ENCODE measurements at regions not wholly inside any gene's neighbourhood (a gene's known extent, or its start where the extent isn't known, plus 50 kb on each side); places are given as distances from the start of the nearest gene placed in this dataset.

GRCh38 chr2:18684206-18685038, 95.1 kb upstream of the NT5C1B start:
- DNase-seq, result no peak

GRCh38 chr2:18682681-18683080, 93.3 kb upstream of the NT5C1B start:
- DNase-seq, result no peak

GRCh38 chr2:18677280-18677679, 87.9 kb upstream of the NT5C1B start:
- no peak for DNase-seq

GRCh38 chr2:18674309-18674708, 84.9 kb upstream of the NT5C1B start:
- no peak for DNase-seq

GRCh38 chr2:18671363-18671762, 82.0 kb upstream of the NT5C1B start:
- DNase-seq, result no peak

GRCh38 chr2:18668221-18668620, 78.9 kb upstream of the NT5C1B start:
- DNase-seq, result no peak

GRCh38 chr2:18664421-18664820, 75.1 kb upstream of the NT5C1B start:
- no peak for DNase-seq

GRCh38 chr2:18663861-18664260, 74.5 kb upstream of the NT5C1B start:
- no peak for DNase-seq

- DNase-seq, result no peak
Observed at GRCh38 chr2:18662689-18663088, 73.3 kb upstream of the NT5C1B start.

- DNase-seq, result no peak
Observed at GRCh38 chr2:18659915-18660314, 70.5 kb upstream of the NT5C1B start.

- no peak for DNase-seq
Observed at GRCh38 chr2:18656048-18656447, 66.7 kb upstream of the NT5C1B start.

- no peak for DNase-seq
Observed at GRCh38 chr2:18651842-18652774, 62.7 kb upstream of the NT5C1B start.

GRCh38 chr2:18650221-18650620, 60.9 kb upstream of the NT5C1B start:
- no peak for DNase-seq

GRCh38 chr2:18649502-18650135, 60.2 kb upstream of the NT5C1B start:
- DNase-seq, result no peak

- DNase-seq, result no peak
Observed at GRCh38 chr2:18648161-18648560, 58.8 kb upstream of the NT5C1B start.

GRCh38 chr2:18647731-18648130, 58.4 kb upstream of the NT5C1B start:
- DNase-seq, result no peak

- DNase-seq, result no peak
Observed at GRCh38 chr2:18645315-18645714, 55.9 kb upstream of the NT5C1B start.

- no peak for DNase-seq
Observed at GRCh38 chr2:18644115-18644462, 54.7 kb upstream of the NT5C1B start.

GRCh38 chr2:18643326-18644114, 54.2 kb upstream of the NT5C1B start:
- no peak for DNase-seq

- no peak for DNase-seq
Observed at GRCh38 chr2:18641823-18642222, 52.5 kb upstream of the NT5C1B start.

GRCh38 chr2:18639756-18640453, 50.5 kb upstream of the NT5C1B start:
- DNase-seq, result no peak
